C4-2B (cell line): ENCODE measurements at regions not wholly inside any gene's neighbourhood (a gene's known extent, or its start where the extent isn't known, plus 50 kb on each side); places are given as distances from the start of the nearest gene placed in this dataset.

Source experiments
- ZFX ChIP-seq: fragments of 450-650 bp; IDR thresholded peaks from 2 replicates; pipeline ENCODE4 v1.6.1; 2017
- TF ChIP-seq, protein P1 (sequence below): fragments of 450-650 bp; conservative IDR thresholded peaks from 2 replicates; pipeline ENCODE4 v1.5.1; 2017; ENCODE audit warnings: mild to moderate bottlenecking

DNA sequence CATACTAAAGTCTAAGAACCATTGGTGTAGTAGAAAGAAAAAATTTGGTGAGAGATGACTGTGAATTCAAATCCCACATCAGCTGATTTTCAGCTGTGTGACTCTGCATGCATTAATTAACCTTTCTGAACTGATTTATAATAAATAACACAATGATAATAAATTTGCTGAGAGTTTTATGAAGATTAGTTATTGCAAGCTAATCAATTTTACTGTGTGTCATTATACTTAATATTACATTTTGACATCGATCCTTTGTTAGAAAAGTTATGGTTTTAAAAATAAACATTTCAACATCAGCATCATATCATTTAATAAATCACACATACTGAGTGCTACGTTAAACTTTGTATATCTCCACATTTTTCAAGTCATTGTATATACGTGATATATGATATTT, 599.7 kb upstream of the MMS22L start:
- TF ChIP-seq, protein P1, sequence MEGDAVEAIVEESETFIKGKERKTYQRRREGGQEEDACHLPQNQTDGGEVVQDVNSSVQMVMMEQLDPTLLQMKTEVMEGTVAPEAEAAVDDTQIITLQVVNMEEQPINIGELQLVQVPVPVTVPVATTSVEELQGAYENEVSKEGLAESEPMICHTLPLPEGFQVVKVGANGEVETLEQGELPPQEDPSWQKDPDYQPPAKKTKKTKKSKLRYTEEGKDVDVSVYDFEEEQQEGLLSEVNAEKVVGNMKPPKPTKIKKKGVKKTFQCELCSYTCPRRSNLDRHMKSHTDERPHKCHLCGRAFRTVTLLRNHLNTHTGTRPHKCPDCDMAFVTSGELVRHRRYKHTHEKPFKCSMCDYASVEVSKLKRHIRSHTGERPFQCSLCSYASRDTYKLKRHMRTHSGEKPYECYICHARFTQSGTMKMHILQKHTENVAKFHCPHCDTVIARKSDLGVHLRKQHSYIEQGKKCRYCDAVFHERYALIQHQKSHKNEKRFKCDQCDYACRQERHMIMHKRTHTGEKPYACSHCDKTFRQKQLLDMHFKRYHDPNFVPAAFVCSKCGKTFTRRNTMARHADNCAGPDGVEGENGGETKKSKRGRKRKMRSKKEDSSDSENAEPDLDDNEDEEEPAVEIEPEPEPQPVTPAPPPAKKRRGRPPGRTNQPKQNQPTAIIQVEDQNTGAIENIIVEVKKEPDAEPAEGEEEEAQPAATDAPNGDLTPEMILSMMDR = no peak
- TF ChIP-seq ZFX = no peak
